Trophoblast cell (in vitro differentiated cells and primary cell): ENCODE measurements at regions not wholly inside any gene's neighbourhood (a gene's known extent, or its start where the extent isn't known, plus 50 kb on each side); places are given as distances from the start of the nearest gene placed in this dataset.

ENCODE experiments used
- DNase-seq, 2 donors: peaks; one replicate each; pipeline ENCODE4 v3.0.0-alpha.2; 2016
- H2AFZ ChIP-seq: 2 replicates; pipeline ENCODE4 v1.6.1; 2013; ENCODE audit warnings: low read length, moderate library complexity, mild to moderate bottlenecking; ENCODE audit not compliant: insufficient read depth, poor library complexity
- H2AK5ac ChIP-seq: 2 replicates; pipeline ENCODE4 v1.6.1; 2013; ENCODE audit warnings: mild to moderate bottlenecking, low read length
- H2BK120ac ChIP-seq: 2 replicates; pipeline ENCODE4 v1.6.1; 2013; ENCODE audit warnings: low read length, mild to moderate bottlenecking, moderate library complexity; ENCODE audit not compliant: insufficient read depth, poor library complexity
- H2BK12ac ChIP-seq: 2 replicates; pipeline ENCODE4 v1.6.1; 2013; ENCODE audit warnings: mild to moderate bottlenecking, low read length, moderate library complexity
- H2BK5ac ChIP-seq: 2 replicates; pipeline ENCODE4 v1.6.1; 2013; ENCODE audit warnings: low read length, low read depth, moderate library complexity, mild to moderate bottlenecking; ENCODE audit not compliant: poor library complexity
- H3K14ac ChIP-seq: 2 replicates; pipeline ENCODE4 v1.6.1; 2013; ENCODE audit warnings: mild to moderate bottlenecking, low read length
- H3K18ac ChIP-seq: 2 replicates; pipeline ENCODE4 v1.6.1; 2013; ENCODE audit warnings: mild to moderate bottlenecking, low read length
- H3K23ac ChIP-seq: 2 replicates; pipeline ENCODE4 v1.6.1; 2013; ENCODE audit warnings: low read length
- H3K27ac ChIP-seq: 2 replicates; pipeline ENCODE4 v1.5.1; 2013; ENCODE audit warnings: low read depth, mild to moderate bottlenecking, inconsistent platforms, low read length, moderate library complexity
- H3K27me3 ChIP-seq: 2 replicates; pipeline ENCODE4 v1.6.1; 2013; ENCODE audit warnings: inconsistent platforms, mild to moderate bottlenecking, low read length, moderate library complexity; ENCODE audit not compliant: insufficient read depth
- H3K36me3 ChIP-seq, 2 experiments: 1 replicate in 1 of 2; 2 replicates in 1 of 2; pipeline ENCODE4 v1.6.1; 2013; ENCODE audit warnings: low read length in 2 of 2, mild to moderate bottlenecking in 2 of 2, moderate library complexity in 1 of 2; ENCODE audit not compliant: insufficient read depth in 2 of 2, control insufficient read depth in 1 of 2
- H3K4ac ChIP-seq: 2 replicates; pipeline ENCODE4 v1.6.1; 2013; ENCODE audit warnings: low read depth, mild to moderate bottlenecking, low read length, moderate library complexity
- H3K4me1 ChIP-seq, 2 experiments: 1 replicate in 1 of 2; 2 replicates in 1 of 2; pipeline ENCODE4 v1.6.1; 2013; ENCODE audit warnings: low read length in 2 of 2, mild to moderate bottlenecking in 2 of 2, moderate library complexity in 1 of 2; ENCODE audit not compliant: insufficient read depth in 2 of 2, control insufficient read depth in 1 of 2
- H3K4me2 ChIP-seq: 2 replicates; pipeline ENCODE4 v1.6.1; 2013; ENCODE audit warnings: inconsistent platforms, mild to moderate bottlenecking, low read length, moderate library complexity
- H3K4me3 ChIP-seq: 2 replicates; pipeline ENCODE4 v1.5.1; 2013; ENCODE audit warnings: mild to moderate bottlenecking, low read depth, low read length, inconsistent platforms
- H3K79me1 ChIP-seq: one replicate; pipeline ENCODE4 v1.6.1; 2013; ENCODE audit warnings: low read length
- H3K79me2 ChIP-seq: 2 replicates; pipeline ENCODE4 v1.6.1; 2013; ENCODE audit warnings: low read length, mild to moderate bottlenecking; ENCODE audit not compliant: control insufficient read depth, insufficient read depth, poor library complexity
- H3K9ac ChIP-seq: 2 replicates; pipeline ENCODE4 v1.6.1; 2013; ENCODE audit warnings: mild to moderate bottlenecking, low read length
- H3K9me3 ChIP-seq: 2 replicates; pipeline ENCODE4 v1.6.1; 2013; ENCODE audit warnings: low read depth, mild to moderate bottlenecking, control low read depth, inconsistent platforms, low read length; ENCODE audit not compliant: insufficient read depth
- H4K12ac ChIP-seq: 2 replicates; pipeline ENCODE4 v1.6.1; 2013; ENCODE audit warnings: low read depth, mild to moderate bottlenecking, low read length, moderate library complexity
- H4K8ac ChIP-seq: 2 replicates; pipeline ENCODE4 v1.6.1; 2013; ENCODE audit warnings: low read depth, mild to moderate bottlenecking, low read length, moderate library complexity
- H4K91ac ChIP-seq: one replicate; pipeline ENCODE4 v1.6.1; 2013; ENCODE audit warnings: low read depth, mild to moderate bottlenecking, low read length, moderate library complexity
- WGBS: extraction: QIAGEN DNeasy Blood & Tissue Kit; methylation state at CpG from one replicate; pipeline ENCODE4 v1.1.7; 2013; ENCODE audit warnings: missing lambda C conversion rate; ENCODE audit not compliant: insufficient read length, insufficient coverage; ENCODE audit errors: extremely low coverage; 5-methylcytosine and 5-hydroxymethylcytosine counted together

DNA sequence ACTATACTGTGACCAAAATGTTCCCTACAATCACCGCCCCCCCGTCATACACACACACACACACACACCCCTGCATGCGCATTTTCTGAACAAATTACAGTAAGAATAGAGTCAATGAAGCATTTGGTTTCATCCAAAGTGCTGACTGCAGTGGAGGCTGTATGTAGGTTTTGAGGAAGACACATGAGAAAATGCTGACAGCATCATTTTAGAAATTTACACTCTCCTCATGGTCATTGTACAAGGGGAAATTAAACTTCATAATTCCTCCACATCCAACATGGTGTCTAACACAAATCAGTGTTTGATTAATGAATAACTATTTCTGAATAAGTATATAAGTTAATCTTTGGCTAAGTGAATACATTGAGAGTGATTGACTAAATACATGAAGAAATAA, 1126.8 kb upstream of the PHF14 start:
- Histone ChIP-seq H3K23ac (no peak overlapping the region), H2BK12ac (no peak overlapping the region), H3K4me3 (no peak overlapping the region), H3K27ac (no peak overlapping the region), H3K18ac (no peak overlapping the region), H2AK5ac (no peak overlapping the region), H3K9ac (no peak overlapping the region), H3K4ac (no peak overlapping the region), H4K91ac (no peak overlapping the region), H3K27me3 (no peaks in the 10 kb centered on the region), H3K4me1 (no peaks in the 10 kb centered on the region), H4K8ac (no peak overlapping the region), H3K4me2 (no peak overlapping the region), H3K9me3 (no peaks in the 10 kb centered on the region), H3K79me1 (no peaks in the 10 kb centered on the region), H2BK120ac (no peak overlapping the region), H2BK5ac (no peak overlapping the region), H2AFZ (no peak overlapping the region), H3K79me2 (no peaks in the 10 kb centered on the region), H4K12ac (no peak overlapping the region), H3K36me3 (no peaks in the 10 kb centered on the region), H3K14ac (no peak overlapping the region)
- no CpG with 5 or more reads among the region's 3 CpGs for WGBS
- no peak for DNase-seq

DNA sequence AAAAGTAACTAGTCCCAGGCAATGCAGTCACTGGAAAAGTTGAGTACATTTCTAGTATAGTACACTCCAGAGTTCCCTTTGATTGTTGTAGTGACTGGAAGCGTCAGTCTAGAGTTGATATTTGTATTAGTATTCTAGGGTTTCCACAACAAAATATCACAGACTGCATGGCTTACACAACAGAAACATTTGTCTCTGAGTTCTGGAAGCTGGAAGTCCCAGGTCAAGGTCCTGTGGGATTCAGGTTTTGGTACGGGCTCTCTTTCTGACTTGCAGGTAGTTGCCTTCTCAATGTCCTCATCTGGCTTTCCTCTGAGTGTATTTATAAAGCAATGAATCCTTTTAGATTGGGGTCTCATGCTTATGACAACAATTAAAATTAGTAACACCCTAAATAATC, 1119.1 kb upstream of the PHF14 start:
- no peak overlapping the region for H3K23ac ChIP-seq
- H4K91ac ChIP-seq: no peak overlapping the region
- no peaks in the 10 kb centered on the region for H3K4me1 ChIP-seq
- H2BK5ac ChIP-seq: no peak overlapping the region
- no peaks in the 10 kb centered on the region for H3K79me1 ChIP-seq
- H3K79me2 ChIP-seq: no peaks in the 10 kb centered on the region
- no peak overlapping the region for H2AK5ac ChIP-seq
- no peak overlapping the region for H2BK12ac ChIP-seq
- no peak overlapping the region for H3K4me3 ChIP-seq
- H4K12ac ChIP-seq: no peak overlapping the region
- no peaks in the 10 kb centered on the region for H3K36me3 ChIP-seq
- no peak overlapping the region for H3K4me2 ChIP-seq
- no CpG with 5 or more reads among the region's 2 CpGs for WGBS
- no peaks in the 10 kb centered on the region for H3K9me3 ChIP-seq
- no peak overlapping the region for H3K14ac ChIP-seq
- H2AFZ ChIP-seq: no peak overlapping the region
- no peak overlapping the region for H4K8ac ChIP-seq
- no peak overlapping the region for H3K18ac ChIP-seq
- no peak overlapping the region for H3K4ac ChIP-seq
- no peak overlapping the region for H3K27ac ChIP-seq
- H2BK120ac ChIP-seq: no peak overlapping the region
- DNase-seq: no peak
- H3K9ac ChIP-seq: no peak overlapping the region
- no peaks in the 10 kb centered on the region for H3K27me3 ChIP-seq

DNA sequence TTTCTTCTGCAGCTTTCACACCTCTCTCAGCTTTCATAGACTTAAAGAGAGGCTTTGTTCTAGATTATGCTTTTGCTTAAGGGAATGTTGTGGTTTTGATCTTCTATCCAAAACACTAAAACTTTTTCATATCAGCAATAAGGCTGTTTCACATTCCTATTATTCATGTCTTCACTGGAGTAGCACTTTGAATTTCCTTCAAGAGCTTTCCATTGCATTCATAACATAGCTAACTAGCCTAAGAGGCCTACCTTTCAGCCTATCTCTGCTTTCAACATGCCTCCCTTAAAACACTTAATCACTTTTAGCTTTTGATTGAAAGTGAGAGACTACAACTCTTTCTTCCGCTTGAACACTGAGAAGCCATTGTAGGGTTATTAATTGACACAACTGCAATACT, 1117.0 kb upstream of the PHF14 start:
- Histone ChIP-seq H4K91ac (no peak overlapping the region), H3K79me2 (no peaks in the 10 kb centered on the region), H3K79me1 (no peaks in the 10 kb centered on the region), H3K4me3 (no peak overlapping the region), H3K18ac (no peak overlapping the region), H3K4me1 (no peaks in the 10 kb centered on the region), H2BK12ac (no peak overlapping the region), H4K12ac (no peak overlapping the region), H2BK120ac (no peak overlapping the region), H2AFZ (no peak overlapping the region), H2BK5ac (no peak overlapping the region), H3K27ac (no peak overlapping the region), H3K4ac (no peak overlapping the region), H2AK5ac (no peak overlapping the region), H3K36me3 (no peaks in the 10 kb centered on the region), H4K8ac (no peak overlapping the region), H3K9me3 (no peaks in the 10 kb centered on the region), H3K4me2 (no peak overlapping the region), H3K9ac (no peak overlapping the region), H3K23ac (no peak overlapping the region), H3K14ac (no peak overlapping the region), H3K27me3 (no peaks in the 10 kb centered on the region)
- DNase-seq: no peak
- no CpG with 5 or more reads among the region's 1 CpG for WGBS

DNA sequence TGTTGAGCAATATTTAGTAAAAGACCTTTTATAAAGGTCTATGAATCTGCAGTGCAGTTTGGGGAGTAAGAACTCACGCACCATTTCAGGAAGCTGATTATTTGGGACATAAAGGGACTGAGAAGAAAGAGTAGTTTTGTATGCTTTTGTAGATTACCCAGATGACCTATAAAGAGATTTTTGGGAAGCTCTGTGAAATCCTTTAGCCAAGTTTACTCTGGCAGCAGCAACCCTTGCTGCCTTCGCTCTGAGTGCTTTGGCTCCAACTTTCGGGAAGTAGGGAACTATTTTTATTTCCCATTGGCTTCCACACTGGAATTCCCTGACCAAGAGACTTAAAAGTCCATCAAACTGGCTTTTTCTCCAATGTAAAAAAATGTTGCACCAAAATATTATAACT, 1110.1 kb upstream of the PHF14 start:
- no peaks in the 10 kb centered on the region for H3K4me1 ChIP-seq
- H3K14ac ChIP-seq: no peak overlapping the region
- H3K9me3 ChIP-seq: no peaks in the 10 kb centered on the region
- no peaks in the 10 kb centered on the region for H3K79me1 ChIP-seq
- no peak overlapping the region for H3K4me2 ChIP-seq
- H3K9ac ChIP-seq: no peak overlapping the region
- no peak overlapping the region for H3K27ac ChIP-seq
- H3K23ac ChIP-seq: no peak overlapping the region
- no peak for DNase-seq
- H3K4ac ChIP-seq: no peak overlapping the region
- no peak overlapping the region for H2AK5ac ChIP-seq
- no peak overlapping the region for H2BK120ac ChIP-seq
- no peak overlapping the region for H4K8ac ChIP-seq
- H2BK5ac ChIP-seq: no peak overlapping the region
- no peak overlapping the region for H2BK12ac ChIP-seq
- no peak overlapping the region for H2AFZ ChIP-seq
- no peak overlapping the region for H4K91ac ChIP-seq
- WGBS: no CpG with 5 or more reads among the region's 3 CpGs
- H4K12ac ChIP-seq: no peak overlapping the region
- H3K79me2 ChIP-seq: no peaks in the 10 kb centered on the region
- no peaks in the 10 kb centered on the region for H3K36me3 ChIP-seq
- no peak overlapping the region for H3K4me3 ChIP-seq
- H3K27me3 ChIP-seq: no peaks in the 10 kb centered on the region
- no peak overlapping the region for H3K18ac ChIP-seq
